GM12872 (cell line): ENCODE measurements at regions not wholly inside any gene's neighbourhood (a gene's known extent, or its start where the extent isn't known, plus 50 kb on each side); places are given as distances from the start of the nearest gene placed in this dataset.

Experiments used
- TF ChIP-seq, protein P1 (sequence below): IDR thresholded peaks from 3 replicates; pipeline ENCODE4 v1.5.1; 2011; ENCODE audit warnings: low read depth, mild to moderate bottlenecking, low read length, moderate library complexity; ENCODE audit not compliant: insufficient read depth

DNA sequence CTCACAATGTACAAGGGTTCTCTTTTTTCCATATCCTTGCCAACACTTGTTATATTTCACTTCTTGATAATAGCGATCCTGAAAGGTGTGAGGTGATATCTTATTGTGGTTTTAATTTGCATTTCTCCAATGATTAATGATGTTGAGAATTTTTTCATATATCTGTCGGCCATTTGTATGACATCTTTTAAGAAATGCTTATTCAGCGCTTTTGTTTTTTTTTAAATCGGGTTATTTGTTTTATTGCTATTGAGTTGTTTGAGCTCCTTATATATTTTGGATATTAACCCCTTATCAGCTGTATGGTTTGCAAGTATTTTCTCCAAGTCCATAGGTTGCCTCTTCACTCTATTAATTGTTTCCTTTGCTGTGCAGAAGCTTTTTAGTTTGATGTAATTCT is 218.8 kb downstream of the MTERF1 start:
- TF ChIP-seq, protein P1, sequence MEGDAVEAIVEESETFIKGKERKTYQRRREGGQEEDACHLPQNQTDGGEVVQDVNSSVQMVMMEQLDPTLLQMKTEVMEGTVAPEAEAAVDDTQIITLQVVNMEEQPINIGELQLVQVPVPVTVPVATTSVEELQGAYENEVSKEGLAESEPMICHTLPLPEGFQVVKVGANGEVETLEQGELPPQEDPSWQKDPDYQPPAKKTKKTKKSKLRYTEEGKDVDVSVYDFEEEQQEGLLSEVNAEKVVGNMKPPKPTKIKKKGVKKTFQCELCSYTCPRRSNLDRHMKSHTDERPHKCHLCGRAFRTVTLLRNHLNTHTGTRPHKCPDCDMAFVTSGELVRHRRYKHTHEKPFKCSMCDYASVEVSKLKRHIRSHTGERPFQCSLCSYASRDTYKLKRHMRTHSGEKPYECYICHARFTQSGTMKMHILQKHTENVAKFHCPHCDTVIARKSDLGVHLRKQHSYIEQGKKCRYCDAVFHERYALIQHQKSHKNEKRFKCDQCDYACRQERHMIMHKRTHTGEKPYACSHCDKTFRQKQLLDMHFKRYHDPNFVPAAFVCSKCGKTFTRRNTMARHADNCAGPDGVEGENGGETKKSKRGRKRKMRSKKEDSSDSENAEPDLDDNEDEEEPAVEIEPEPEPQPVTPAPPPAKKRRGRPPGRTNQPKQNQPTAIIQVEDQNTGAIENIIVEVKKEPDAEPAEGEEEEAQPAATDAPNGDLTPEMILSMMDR = no peak

DNA sequence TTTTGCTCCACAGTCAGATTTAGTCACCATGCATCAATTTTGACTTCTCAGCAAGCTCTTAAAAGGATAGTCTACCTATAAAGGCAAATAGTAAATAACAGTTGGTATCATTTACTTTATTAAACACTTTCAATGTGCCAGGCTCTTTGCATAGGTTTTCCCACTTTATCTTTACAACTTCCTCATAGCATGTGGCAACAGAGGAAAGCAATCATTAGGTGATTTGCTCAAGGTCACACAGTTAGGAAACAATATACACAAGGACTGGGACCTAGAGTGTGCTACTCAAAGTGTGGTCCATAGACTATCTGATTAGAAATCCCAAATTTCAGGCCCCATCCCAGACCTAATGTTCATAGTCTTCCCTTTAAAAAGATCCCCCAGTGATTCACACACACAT is 212.3 kb downstream of the MTERF1 start:
- TF ChIP-seq, protein P1 = no peak

DNA sequence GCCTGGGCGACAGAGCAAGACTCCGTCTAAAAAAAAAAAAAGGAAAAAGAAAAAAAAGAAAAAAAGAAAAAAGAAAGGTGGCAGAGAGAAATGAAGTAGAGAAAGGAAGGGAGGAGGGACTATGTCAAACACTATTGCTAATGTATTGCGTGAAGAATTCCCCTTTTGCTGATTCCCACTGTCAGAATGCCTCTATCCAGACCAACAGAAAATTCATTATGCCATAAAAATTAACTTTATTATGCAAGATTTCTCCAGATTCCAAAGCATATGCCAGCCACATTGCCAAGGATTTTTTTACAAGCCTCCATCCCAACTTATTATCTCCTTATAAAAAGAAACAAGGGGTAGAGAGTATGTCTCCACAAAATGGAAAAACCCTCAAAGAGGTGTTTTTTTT is 209.3 kb downstream of the MTERF1 start:
- TF ChIP-seq, protein P1 = no peak

DNA sequence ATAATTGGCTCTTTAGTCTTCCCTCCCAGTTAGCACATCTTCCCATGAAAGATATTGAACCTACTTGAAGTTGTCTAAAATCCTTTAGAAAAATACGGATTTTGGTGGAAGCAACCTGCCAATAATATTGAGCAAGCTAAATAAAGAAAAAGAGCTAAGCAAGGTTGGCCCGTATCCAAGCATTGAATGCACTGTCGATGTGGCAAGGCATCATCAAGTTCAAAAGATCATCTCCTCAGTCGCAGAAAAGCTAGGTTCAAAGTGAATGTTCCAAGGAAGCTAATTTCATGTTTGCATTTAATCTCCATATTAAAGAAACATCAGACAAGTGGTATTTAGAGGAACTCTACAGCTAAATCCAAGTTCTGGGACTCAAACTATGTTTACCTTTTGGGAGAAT is 206.0 kb downstream of the MTERF1 start:
- TF ChIP-seq, protein P1 = no peak

DNA sequence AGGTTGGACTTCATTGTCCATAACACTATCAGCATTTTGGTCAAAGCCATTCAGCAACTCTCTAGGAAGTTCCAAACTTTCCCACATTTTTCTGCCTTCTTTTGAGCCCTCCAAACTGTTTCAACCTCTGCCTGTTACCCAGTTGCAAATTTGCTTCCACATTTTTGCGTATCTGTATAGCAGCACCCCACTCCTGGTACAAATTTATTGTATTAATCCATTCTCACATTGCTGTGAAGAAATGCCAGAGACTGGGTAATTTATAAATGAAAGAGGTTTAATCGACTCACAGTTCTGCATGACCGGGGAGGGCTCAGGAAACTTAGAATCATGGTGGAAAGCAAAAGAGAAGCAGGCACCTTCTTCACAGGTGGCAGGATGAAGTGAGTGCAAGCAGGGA is 198.8 kb downstream of the MTERF1 start:
- TF ChIP-seq, protein P1 = no peak

DNA sequence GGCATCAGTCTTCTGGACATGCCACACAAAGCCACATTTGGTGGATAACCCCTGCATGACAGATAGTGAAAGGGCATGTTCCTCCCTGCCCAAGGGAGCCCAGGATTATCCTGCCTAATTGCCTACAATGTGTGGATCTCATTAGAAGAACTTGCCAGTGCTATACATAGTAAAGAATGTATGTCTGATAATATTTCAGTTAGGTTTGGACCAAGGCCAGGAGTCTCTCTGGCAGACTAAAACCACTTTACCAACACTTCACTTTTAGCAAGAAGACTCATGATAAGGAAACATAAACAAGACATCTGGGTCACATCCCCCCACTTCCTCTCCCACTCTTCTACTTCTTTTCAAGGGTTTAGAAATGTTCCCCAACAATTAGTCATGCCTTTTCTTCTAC is 196.7 kb downstream of the MTERF1 start:
- TF ChIP-seq, protein P1 = no peak

DNA sequence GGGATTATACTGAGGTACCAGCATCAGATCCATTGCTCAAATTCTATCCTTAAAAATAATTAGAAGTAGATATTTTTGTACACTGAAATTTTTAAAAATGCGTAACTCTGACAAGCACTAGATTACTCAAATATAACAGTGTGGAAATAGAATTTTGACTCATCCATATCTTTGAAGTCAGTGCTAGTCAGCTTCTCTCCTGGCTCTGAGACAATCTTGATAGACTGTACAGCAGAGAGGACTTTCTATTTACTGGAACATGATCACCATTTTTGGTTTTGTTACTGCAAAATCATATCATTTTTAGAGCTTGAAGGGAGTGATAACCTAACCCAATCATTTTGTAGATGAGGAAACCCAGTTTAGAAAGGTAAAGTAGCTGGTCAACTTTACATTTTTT is 195.0 kb downstream of the MTERF1 start:
- TF ChIP-seq, protein P1 = no peak

DNA sequence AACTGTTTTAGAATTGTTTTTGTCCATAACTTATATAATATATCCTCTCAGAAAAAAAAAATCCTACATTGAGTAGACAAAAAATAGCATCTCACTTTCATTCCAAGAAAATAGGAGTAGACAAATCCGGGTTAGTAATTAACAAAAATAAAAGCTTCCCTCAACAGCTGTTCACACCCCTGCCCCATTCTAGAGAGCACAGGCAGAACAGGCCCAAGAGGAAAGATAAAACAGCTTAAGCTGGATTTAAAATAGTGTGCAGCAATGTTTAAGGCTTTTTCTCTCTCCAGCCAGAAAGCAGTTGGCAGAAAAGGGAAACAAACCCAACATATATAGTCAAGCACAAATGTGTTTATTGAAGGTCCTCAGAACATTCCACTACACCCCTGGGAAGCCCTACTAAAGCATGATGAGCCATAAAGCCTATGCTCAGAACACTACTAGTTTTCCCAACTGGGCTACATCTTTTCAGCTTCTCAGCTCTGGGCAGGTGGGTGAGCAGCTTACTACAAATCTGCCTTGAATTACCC is 189.9 kb downstream of the MTERF1 start:
- TF ChIP-seq, protein P1 = no peak
